H1 (cell line): ENCODE measurements at regions not wholly inside any gene's neighbourhood (a gene's known extent, or its start where the extent isn't known, plus 50 kb on each side); places are given as distances from the start of the nearest gene placed in this dataset.

Source experiments
- CTCF ChIA-PET: fragments of 300-600 bp; sonication (Branson Sonifier 250); formaldehyde crosslinking; loops from one replicate; lab custom pipeline; 2021; ENCODE audit not compliant: partially characterized antibody; lab: Charles Lee
- POLR2A ChIA-PET: fragments of 300-600 bp; sonication (Branson Sonifier 250); formaldehyde crosslinking; loops from one replicate; lab custom pipeline; 2021; ENCODE audit warnings: inconsistent platforms; ENCODE audit not compliant: partially characterized antibody; lab: Charles Lee
- DNase-seq, 2 experiments: peaks; one replicate each; pipeline versions ENCODE4 v3.0.0 to v3.0.0-alpha.2; 2010 to 2022; ENCODE audit warnings: low spot score in 2 of 2, low read depth in 1 of 2, mixed read lengths in 1 of 2
- FAIRE-seq: peaks from 2 replicates; lab custom pipeline; 2011; peaks lifted over from hg19 to GRCh38; lab: Jason Lieb, UNC
- H2AFZ ChIP-seq: 2 replicates; pipeline ENCODE4 v1.8.1; 2012; ENCODE audit warnings: low read length, inconsistent platforms
- H2AK5ac ChIP-seq: 2 replicates; pipeline ENCODE4 v1.6.1; 2013; ENCODE audit warnings: low read depth, low read length
- H2BK120ac ChIP-seq: replicated peaks from 2 replicates; pipeline ENCODE3; 2013; ENCODE audit warnings: low read depth, low read length, inconsistent platforms
- H2BK12ac ChIP-seq: 2 replicates; pipeline ENCODE4 v1.6.1; 2013; ENCODE audit warnings: low read depth, low read length
- H2BK15ac ChIP-seq: 2 replicates; pipeline ENCODE4 v1.6.1; 2013; ENCODE audit warnings: low read length
- H2BK20ac ChIP-seq: 2 replicates; pipeline ENCODE4 v1.6.1; 2013; ENCODE audit warnings: low read length
- H2BK5ac ChIP-seq: 2 replicates; pipeline ENCODE4 v1.6.1; 2013; ENCODE audit warnings: low read depth, low read length
- H3K14ac ChIP-seq: 2 replicates; pipeline ENCODE4 v1.6.1; 2013; ENCODE audit warnings: inconsistent platforms; ENCODE audit not compliant: insufficient read length
- H3K18ac ChIP-seq: 2 replicates; pipeline ENCODE4 v1.6.1; 2013; ENCODE audit warnings: low read length; ENCODE audit errors: extremely low read depth
- H3K23ac ChIP-seq: 2 replicates; pipeline ENCODE4 v1.6.1; 2013; ENCODE audit warnings: inconsistent platforms; ENCODE audit not compliant: insufficient read length
- H3K23me2 ChIP-seq: 2 replicates; pipeline ENCODE4 v1.6.1; 2013; ENCODE audit warnings: low read depth, low read length
- H3K27ac ChIP-seq: 2 replicates; pipeline ENCODE4 v1.6.1; 2011; ENCODE audit warnings: low read depth, low read length, inconsistent platforms
- H3K27me3 ChIP-seq, 4 experiments: replicated peaks in 1 of 4; 1 replicate in 1 of 4; 2 replicates in 3 of 4; pipeline versions ENCODE4 v1.6.1 to v1.8.1; 2011 to 2013; ENCODE audit warnings: low read length in 3 of 4, mild to moderate bottlenecking in 3 of 4, inconsistent platforms in 2 of 4, mixed read lengths in 2 of 4, moderate library complexity in 1 of 4; ENCODE audit not compliant: control insufficient read depth in 3 of 4, insufficient read depth in 3 of 4; ENCODE audit errors: extremely low read depth in 1 of 4
- H3K36me3 ChIP-seq, 4 experiments: 2 replicates each; pipeline versions ENCODE4 v1.6.1 to v1.8.1; 2011 to 2013; ENCODE audit warnings: mild to moderate bottlenecking in 4 of 4, low read length in 3 of 4, moderate library complexity in 2 of 4, control low read depth in 1 of 4, inconsistent platforms in 1 of 4; ENCODE audit not compliant: insufficient read depth in 4 of 4, control insufficient read depth in 2 of 4
- H3K4ac ChIP-seq: replicated peaks from 2 replicates; pipeline ENCODE3; 2013; ENCODE audit warnings: low read length, low read depth, mixed read lengths, inconsistent platforms; ENCODE audit not compliant: insufficient read length
- H3K4me1 ChIP-seq, 4 experiments: replicated peaks in 1 of 4; 1 replicate in 1 of 4; 2 replicates in 3 of 4; pipeline versions ENCODE4 v1.6.1 to v1.8.1; 2011 to 2013; ENCODE audit warnings: low read length in 3 of 4, inconsistent platforms in 2 of 4, mixed read lengths in 1 of 4; ENCODE audit not compliant: insufficient read depth in 4 of 4, control insufficient read depth in 3 of 4
- H3K4me2 ChIP-seq, 2 experiments: 2 replicates each; pipeline versions ENCODE4 v1.6.1 to v1.8.1; 2011 to 2013; ENCODE audit warnings: low read depth in 2 of 2, low read length in 2 of 2, control low read depth in 1 of 2, inconsistent platforms in 1 of 2, mild to moderate bottlenecking in 1 of 2; ENCODE audit not compliant: insufficient read depth in 1 of 2
- H3K4me3 ChIP-seq, 4 experiments: fragments of 200-600, 300-600 bp in 1 of 4; sonication (generic), shearing (Covaris generic), sonication (Bioruptor Twin) in 1 of 4; 2 replicates each; pipeline versions ENCODE4 v1.5.1 to v1.8.1; 2011 to 2016; ENCODE audit warnings: low read length in 4 of 4, low read depth in 3 of 4, control low read depth in 2 of 4, inconsistent platforms in 2 of 4, mild to moderate bottlenecking in 2 of 4, mixed read lengths in 1 of 4, moderate library complexity in 1 of 4; ENCODE audit not compliant: insufficient read depth in 2 of 4; ENCODE audit errors: extremely low read depth in 1 of 4
- H3K56ac ChIP-seq: replicated peaks from 2 replicates; pipeline ENCODE3; 2013; ENCODE audit warnings: low read depth, mild to moderate bottlenecking, mixed read lengths, low read length, inconsistent platforms; ENCODE audit not compliant: insufficient read length
- H3K79me1 ChIP-seq: 2 replicates; pipeline ENCODE4 v1.6.1; 2013; ENCODE audit warnings: low read depth, low read length, control low read depth
- H3K79me2 ChIP-seq, 2 experiments: 2 replicates each; pipeline versions ENCODE4 v1.6.1 to v1.8.1; 2012 to 2013; ENCODE audit warnings: low read length in 2 of 2, mild to moderate bottlenecking in 2 of 2, inconsistent platforms in 1 of 2; ENCODE audit not compliant: insufficient read depth in 2 of 2, control insufficient read depth in 1 of 2
- H3K9ac ChIP-seq, 4 experiments: replicated peaks in 1 of 4; 1 replicate in 1 of 4; 2 replicates in 3 of 4; pipeline versions ENCODE4 v1.6.1 to v1.8.1; 2011 to 2013; ENCODE audit warnings: low read depth in 3 of 4, low read length in 3 of 4, control low read depth in 2 of 4, mild to moderate bottlenecking in 2 of 4, moderate library complexity in 2 of 4, inconsistent platforms in 1 of 4; ENCODE audit errors: extremely low read depth in 1 of 4
- H3K9me3 ChIP-seq, 2 experiments: 2 replicates each; pipeline versions ENCODE4 v1.6.1 to v1.8.1; 2012 to 2013; ENCODE audit warnings: mild to moderate bottlenecking in 2 of 2, moderate library complexity in 2 of 2, control low read depth in 1 of 2, inconsistent platforms in 1 of 2, low read depth in 1 of 2, low read length in 1 of 2, mixed read lengths in 1 of 2; ENCODE audit not compliant: insufficient read depth in 2 of 2
- H4K20me1 ChIP-seq, 2 experiments: replicated peaks in 1 of 2; 2 replicates each; pipeline versions ENCODE3 to v1.8.1; 2011 to 2013; ENCODE audit warnings: inconsistent platforms in 2 of 2, low read length in 2 of 2, mild to moderate bottlenecking in 1 of 2; ENCODE audit not compliant: insufficient read depth in 2 of 2, control insufficient read depth in 1 of 2
- H4K5ac ChIP-seq: 2 replicates; pipeline ENCODE4 v1.6.1; 2013; ENCODE audit warnings: low read length, low read depth, mixed read lengths, inconsistent platforms; ENCODE audit not compliant: insufficient read length
- H4K8ac ChIP-seq: 2 replicates; pipeline ENCODE4 v1.8.0; 2013; ENCODE audit warnings: mild to moderate bottlenecking, moderate library complexity, low read length, inconsistent platforms; ENCODE audit not compliant: insufficient read depth; ENCODE audit errors: extremely low read depth
- H4K91ac ChIP-seq: replicated peaks from 2 replicates; pipeline ENCODE3; 2013; ENCODE audit warnings: low read length, mixed read lengths, inconsistent platforms; ENCODE audit not compliant: insufficient read length
- ATF2 ChIP-seq: IDR thresholded peaks from 2 replicates; pipeline ENCODE4 v1.6.1; 2012; ENCODE audit warnings: low read length, inconsistent platforms
- CBX8 ChIP-seq: fragments of 300-800, 300-1000 bp; sonication (generic); IDR thresholded peaks from 2 replicates; pipeline ENCODE4 v1.7.1; 2016; ENCODE audit warnings: low read depth, low read length, borderline replicate concordance
- CTCF ChIP-seq, 3 experiments: IDR thresholded peaks; 1 replicate in 2 of 3; 2 replicates in 1 of 3; pipeline versions ENCODE4 v1.5.1 to v1.6.1; 2011; ENCODE audit warnings: low read length in 3 of 3, mild to moderate bottlenecking in 3 of 3, inconsistent platforms in 2 of 3, low read depth in 1 of 3, moderate library complexity in 1 of 3; ENCODE audit not compliant: insufficient read depth in 1 of 3; ENCODE audit errors: control extremely low read depth in 1 of 3
- EZH2 ChIP-seq: fragments of 200-600 bp; sonication (generic); IDR thresholded peaks from 2 replicates; pipeline ENCODE4 v1.7.1; 2012; ENCODE audit warnings: low read depth, mild to moderate bottlenecking, moderate library complexity, low read length, inconsistent platforms; ENCODE audit not compliant: severe bottlenecking
- KDM1A ChIP-seq: fragments of 200-600, 300-600 bp; sonication (generic); IDR thresholded peaks from 2 replicates; pipeline ENCODE4 v1.7.1; 2016; ENCODE audit warnings: mild to moderate bottlenecking, low read length, borderline replicate concordance
- MAX ChIP-seq: IDR thresholded peaks from 2 replicates; pipeline ENCODE4 v1.6.1; 2012; ENCODE audit warnings: inconsistent platforms
- SAP30 ChIP-seq: fragments of 300-600 bp; sonication (generic); IDR thresholded peaks from 2 replicates; pipeline ENCODE4 v1.7.1; 2012; ENCODE audit warnings: low read length, moderate library complexity, mild to moderate bottlenecking, inconsistent platforms; ENCODE audit not compliant: insufficient read depth, insufficient replicate concordance
- SP4 ChIP-seq: IDR thresholded peaks from 2 replicates; pipeline ENCODE4 v1.6.1; 2012; ENCODE audit warnings: low read length, inconsistent platforms
- TAF7 ChIP-seq: optimal IDR thresholded peaks from 2 replicates; pipeline ENCODE3; 2011; ENCODE audit warnings: low read depth, mild to moderate bottlenecking, inconsistent platforms, low read length, moderate library complexity, borderline replicate concordance
- WGBS, 2 experiments: shearing (Covaris generic) in 1 of 2; methylation state at CpG; one replicate each; pipeline versions ENCODE4 v1.1.6 to v1.1.7; 2013 to 2015; ENCODE audit warnings: low lambda C conversion rate in 2 of 2, mixed read lengths in 2 of 2, inconsistent platforms in 1 of 2, low coverage in 1 of 2, missing lambda C conversion rate in 1 of 2; ENCODE audit not compliant: insufficient replicate concordance in 2 of 2, insufficient coverage in 1 of 2, insufficient read length in 1 of 2; ENCODE audit errors: extremely low coverage in 1 of 2, missing lambda C conversion rate in 1 of 2; 5-methylcytosine and 5-hydroxymethylcytosine counted together

- Histone ChIP-seq H2AK5ac (no peak overlapping the region), H3K9ac (no peak overlapping the region), H3K23me2 (no peaks in the 10 kb centered on the region), H4K20me1 (no peaks in the 10 kb centered on the region), H2BK120ac (no peak overlapping the region), H3K36me3 (no peaks in the 10 kb centered on the region), H2BK15ac (no peak overlapping the region), H3K14ac (no peak overlapping the region), H3K18ac (no peak overlapping the region), H3K4ac (no peak overlapping the region), H4K91ac (no peak overlapping the region), H3K27me3 (no peaks in the 10 kb centered on the region), H3K56ac (no peak overlapping the region), H3K79me1 (no peaks in the 10 kb centered on the region), H2BK12ac (no peak overlapping the region), H3K79me2 (no peaks in the 10 kb centered on the region), H3K23ac (no peak overlapping the region), H4K5ac (no peak overlapping the region), H2AFZ (no peak overlapping the region), H2BK20ac (no peak overlapping the region), H3K27ac (no peak overlapping the region), H4K8ac (no peak overlapping the region), H3K4me1 (no peaks in the 10 kb centered on the region), H2BK5ac (no peak overlapping the region), H3K4me2 (no peak overlapping the region), H3K9me3 (no peaks in the 10 kb centered on the region), H3K4me3 (no peak overlapping the region)
- DNase-seq (no peak), FAIRE-seq (no peak)
- POLR2A ChIA-PET = interaction anchor here (0.7 kb wide), 1 partner anchor 12 kb away, joined by 3 read pairs; no protein-coding TSS in a partner anchor
- CTCF ChIA-PET = no interaction called here
- 92% methylated on average over 2 of the region's 2 CpGs; no CpG with 5 or more reads in 1 of the 2 experiments for WGBS, 2 experiments
- TF ChIP-seq SAP30 (no peak), SP4 (no peak), ATF2 (no peak), CTCF (IDR thresholded peaks at IDR 0.05; ENCODE audit: control extremely low read depth in 1 of 3, insufficient read depth in 1 of 3, low read depth in 1 of 3, low read length in 3 of 3) (no peak), CBX8 (no peak), MAX (no peak), KDM1A (no peak), TAF7 (no peak), EZH2 (no peak)
Observed at GRCh38 chr10:31151301-31151700, 119.6 kb upstream of the ZNF438 start.
